B cell (primary cell): ENCODE measurements at regions not wholly inside any gene's neighbourhood (a gene's known extent, or its start where the extent isn't known, plus 50 kb on each side); places are given as distances from the start of the nearest gene placed in this dataset.
"Not testable (repeated sequence)": the region's sequence is repeated elsewhere in the genome, so short reads cannot be mapped to it uniquely, and the experiment has no call there.

Experiments
- ATAC-seq: fragments of 200-7000 bp; cut with Tn5 transposase; one replicate; pipeline ENCODE4 v1.10.0; 2021; ENCODE audit warnings: low read depth, mild to moderate bottlenecking, moderate number of reproducible peaks, moderate library complexity
- CTCF ChIA-PET: fragments of 350-600 bp; sonication (Branson Sonifier 250); formaldehyde crosslinking; loops from one replicate; lab custom pipeline; 2021; ENCODE audit warnings: antibody characterized with exemption, inconsistent platforms; lab: Charles Lee
- POLR2A ChIA-PET: fragments of 350-600 bp; sonication (Branson Sonifier 250); formaldehyde crosslinking; loops from one replicate; lab custom pipeline; 2021; ENCODE audit warnings: antibody characterized with exemption; lab: Charles Lee
- DNase-seq: peaks from one replicate; pipeline ENCODE4 v3.0.0; 2013
- H2AFZ ChIP-seq: 2 replicates; pipeline ENCODE4 v1.6.1; 2012; ENCODE audit warnings: mild to moderate bottlenecking, low read depth, low read length; ENCODE audit not compliant: insufficient read depth, poor library complexity, severe bottlenecking
- H3K27ac ChIP-seq, 2 donors: 1 replicate in 1 of 2; 2 replicates in 1 of 2; pipeline ENCODE4 v1.5.1; 2012 to 2013; ENCODE audit warnings: low read length in 2 of 2, mild to moderate bottlenecking in 2 of 2, moderate library complexity in 1 of 2
- H3K27me3 ChIP-seq, 4 experiments: fragments of 200-600 bp in 1 of 4; sonication (generic) in 1 of 4; replicated peaks in 1 of 4; 1 replicate in 2 of 4; 2 replicates in 2 of 4; pipeline versions ENCODE4 v1.6.1 to v1.7.0; 2013 to 2016; ENCODE audit warnings: low read length in 3 of 4, mild to moderate bottlenecking in 2 of 4, mixed read lengths in 1 of 4, moderate library complexity in 1 of 4; ENCODE audit not compliant: insufficient read depth in 4 of 4, control insufficient read depth in 3 of 4; ENCODE audit errors: control extremely low read depth in 1 of 4
- H3K36me3 ChIP-seq, 2 experiments: replicated peaks in 1 of 2; 1 replicate in 1 of 2; 2 replicates in 1 of 2; pipeline versions ENCODE4 v1.6.1 to v1.7.1; 2013; ENCODE audit warnings: low read length in 1 of 2; ENCODE audit not compliant: insufficient read depth in 2 of 2, control insufficient read depth in 1 of 2; ENCODE audit errors: control extremely low read depth in 1 of 2, extremely low read depth in 1 of 2
- H3K4me1 ChIP-seq, 2 donors: fragments of 200-600 bp in 1 of 2; sonication (generic) in 1 of 2; 1 replicate in 1 of 2; 2 replicates in 1 of 2; pipeline versions ENCODE4 v1.5.1 to v1.6.1; 2013 to 2017; ENCODE audit warnings: low read length in 2 of 2; ENCODE audit not compliant: control insufficient read depth in 2 of 2, insufficient read depth in 2 of 2
- H3K4me2 ChIP-seq: replicated peaks from 2 replicates; pipeline ENCODE3; 2012; ENCODE audit warnings: mild to moderate bottlenecking, low read depth, low read length; ENCODE audit not compliant: poor library complexity, severe bottlenecking
- H3K4me3 ChIP-seq, 5 experiments: fragments of 200-600 bp in 1 of 5; sonication (generic) in 1 of 5; 1 replicate in 3 of 5; 2 replicates in 2 of 5; pipeline versions ENCODE4 v1.5.1 to v1.7.0; 2011 to 2016; ENCODE audit warnings: low read length in 4 of 5, mild to moderate bottlenecking in 4 of 5, low read depth in 2 of 5, control low read depth in 1 of 5, moderate library complexity in 1 of 5; ENCODE audit not compliant: insufficient read depth in 1 of 5; ENCODE audit errors: control extremely low read depth in 1 of 5, extremely low read depth in 1 of 5
- H3K79me2 ChIP-seq: fragments of 200-600 bp; sonication (generic); one replicate; pipeline ENCODE4 v1.6.0; 2016; ENCODE audit warnings: low read length; ENCODE audit not compliant: control insufficient read depth, insufficient read depth
- H3K9ac ChIP-seq: fragments of 200-600 bp; sonication (generic); 2 replicates; pipeline ENCODE4 v1.6.1; 2017; ENCODE audit warnings: mild to moderate bottlenecking, low read length, moderate library complexity
- H3K9me3 ChIP-seq, 3 donors: one replicate each; pipeline versions ENCODE4 v1.6.1 to v1.7.1; 2013; ENCODE audit warnings: low read length in 2 of 3; ENCODE audit not compliant: control insufficient read depth in 2 of 3, insufficient read depth in 1 of 3; ENCODE audit errors: control extremely low read depth in 1 of 3
- H4K20me1 ChIP-seq: 2 replicates; pipeline ENCODE4 v1.6.0; 2012; ENCODE audit warnings: mild to moderate bottlenecking, low read length; ENCODE audit not compliant: insufficient read depth, control insufficient read depth, poor library complexity, severe bottlenecking
- H3K27ac Mint-ChIP-seq: one replicate; pipeline ENCODE4 v1.8.0; 2021; ENCODE audit warnings: mixed read lengths
- H3K27me3 Mint-ChIP-seq: one replicate; pipeline ENCODE4 v1.8.0; 2021; ENCODE audit warnings: mixed read lengths
- H3K4me1 Mint-ChIP-seq: one replicate; pipeline ENCODE4 v1.8.0; 2021; ENCODE audit warnings: mixed read lengths
- H3K4me3 Mint-ChIP-seq: one replicate; pipeline ENCODE4 v1.8.0; 2021; ENCODE audit warnings: mixed read lengths
- H3K9me3 Mint-ChIP-seq: one replicate; pipeline ENCODE4 v1.8.0; 2022; ENCODE audit warnings: mixed read lengths; ENCODE audit not compliant: insufficient read depth
- EZH2 ChIP-seq: IDR thresholded peaks from 2 replicates; pipeline ENCODE4 v1.6.1; 2012; ENCODE audit warnings: borderline replicate concordance, low read depth, mild to moderate bottlenecking, moderate library complexity, low read length; ENCODE audit not compliant: insufficient read depth, poor library complexity, severe bottlenecking
- WGBS: methylation state at CpG from one replicate; pipeline ENCODE4 v1.1.5; 2013; ENCODE audit warnings: missing lambda C conversion rate; ENCODE audit not compliant: insufficient coverage; 5-methylcytosine and 5-hydroxymethylcytosine counted together
- intact Hi-C: fragments of 100-400 bp; cut with micrococcal nuclease; formaldehyde crosslinking; loops from one replicate; pipeline ENCODE4 v1.10.0; 2022
- TF ChIP-seq, protein P1 (sequence below): fragments of 200-600 bp; IDR thresholded peaks from one replicate; pipeline ENCODE4 v1.8.0; 2022; ENCODE audit warnings: antibody characterized with exemption, mild to moderate bottlenecking

DNA sequence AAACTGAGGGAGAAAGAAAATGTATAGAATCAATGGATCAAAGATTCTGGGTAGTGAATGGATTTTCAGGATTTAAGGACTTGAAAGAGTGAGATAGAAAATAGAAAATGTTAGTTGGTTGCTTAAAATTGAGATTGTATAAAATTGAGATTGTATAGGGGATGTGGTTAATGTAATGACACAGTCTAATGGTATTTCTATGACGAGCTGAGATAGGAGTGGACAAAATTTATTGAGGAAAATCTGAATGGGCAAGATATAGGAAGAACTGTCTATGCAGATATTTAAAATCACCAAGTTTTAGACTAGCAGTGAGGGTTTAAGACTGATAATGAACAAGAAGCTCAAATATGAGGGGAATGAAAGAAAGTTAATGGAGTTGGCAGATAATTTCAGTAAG is 406.6 kb downstream of the NYAP2 start:
- H3K4me3 Mint-ChIP-seq: no peak overlapping the region
- H3K9ac ChIP-seq: no peak overlapping the region
- no peaks in the 10 kb centered on the region for H3K4me1 ChIP-seq
- H3K36me3 ChIP-seq: no peaks in the 10 kb centered on the region
- H3K79me2 ChIP-seq: no peaks in the 10 kb centered on the region
- H3K27ac Mint-ChIP-seq: no peak overlapping the region
- H2AFZ ChIP-seq: no peak overlapping the region
- ChIA-PET CTCF (no interaction called here), POLR2A (no interaction called here)
- H3K27me3 ChIP-seq: no peaks in the 10 kb centered on the region
- H3K4me3 ChIP-seq: no peak overlapping the region
- no CpG with 5 or more reads among the region's 1 CpG for WGBS
- no peak for DNase-seq
- H3K27ac ChIP-seq: no peak overlapping the region
- H3K9me3 Mint-ChIP-seq: no peaks in the 10 kb centered on the region
- intact Hi-C loops: no loop called here
- no peaks in the 10 kb centered on the region for H3K27me3 Mint-ChIP-seq
- H3K9me3 ChIP-seq: no peaks in the 10 kb centered on the region
- TF ChIP-seq, protein P1, sequence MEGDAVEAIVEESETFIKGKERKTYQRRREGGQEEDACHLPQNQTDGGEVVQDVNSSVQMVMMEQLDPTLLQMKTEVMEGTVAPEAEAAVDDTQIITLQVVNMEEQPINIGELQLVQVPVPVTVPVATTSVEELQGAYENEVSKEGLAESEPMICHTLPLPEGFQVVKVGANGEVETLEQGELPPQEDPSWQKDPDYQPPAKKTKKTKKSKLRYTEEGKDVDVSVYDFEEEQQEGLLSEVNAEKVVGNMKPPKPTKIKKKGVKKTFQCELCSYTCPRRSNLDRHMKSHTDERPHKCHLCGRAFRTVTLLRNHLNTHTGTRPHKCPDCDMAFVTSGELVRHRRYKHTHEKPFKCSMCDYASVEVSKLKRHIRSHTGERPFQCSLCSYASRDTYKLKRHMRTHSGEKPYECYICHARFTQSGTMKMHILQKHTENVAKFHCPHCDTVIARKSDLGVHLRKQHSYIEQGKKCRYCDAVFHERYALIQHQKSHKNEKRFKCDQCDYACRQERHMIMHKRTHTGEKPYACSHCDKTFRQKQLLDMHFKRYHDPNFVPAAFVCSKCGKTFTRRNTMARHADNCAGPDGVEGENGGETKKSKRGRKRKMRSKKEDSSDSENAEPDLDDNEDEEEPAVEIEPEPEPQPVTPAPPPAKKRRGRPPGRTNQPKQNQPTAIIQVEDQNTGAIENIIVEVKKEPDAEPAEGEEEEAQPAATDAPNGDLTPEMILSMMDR: no peak
- no peak for TF ChIP-seq EZH2
- no peak overlapping the region for H3K4me2 ChIP-seq
- H3K4me1 Mint-ChIP-seq: no peaks in the 10 kb centered on the region
- H4K20me1 ChIP-seq: no peaks in the 10 kb centered on the region
- ATAC-seq: no peak

DNA sequence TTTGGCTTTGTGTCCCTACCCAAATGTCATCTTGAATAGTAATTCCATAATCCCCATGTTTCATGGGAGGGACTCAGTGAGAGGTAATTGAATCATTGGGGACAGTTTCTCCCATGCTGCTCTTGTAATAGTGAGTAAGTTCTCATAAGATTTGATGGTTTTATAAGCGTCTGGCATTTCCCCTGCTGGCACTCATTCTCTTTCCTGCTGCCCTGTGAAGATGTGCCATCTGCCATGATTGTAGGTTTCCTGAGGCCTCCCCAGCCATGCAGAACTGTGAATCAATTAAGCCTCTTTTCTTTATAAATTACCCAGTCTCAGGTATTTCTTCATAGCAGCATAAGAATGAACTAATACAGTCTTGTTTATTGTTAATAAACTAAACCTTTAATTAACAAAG is 402.6 kb downstream of the NYAP2 start:
- H3K36me3 ChIP-seq, H4K20me1 ChIP-seq, H3K9ac ChIP-seq, DNase-seq, H3K27me3 ChIP-seq, H3K9me3 ChIP-seq, intact Hi-C loops, H3K4me1 Mint-ChIP-seq, H2AFZ ChIP-seq, POLR2A ChIA-PET, ATAC-seq, H3K27ac Mint-ChIP-seq, H3K27me3 Mint-ChIP-seq, H3K4me1 ChIP-seq, H3K4me3 ChIP-seq, H3K27ac ChIP-seq, H3K79me2 ChIP-seq, H3K9me3 Mint-ChIP-seq, H3K4me3 Mint-ChIP-seq, H3K4me2 ChIP-seq, CTCF ChIA-PET: not testable (repeated sequence)
- WGBS: no CpG with 5 or more reads among the region's 1 CpG
